ENCODE measurements at regions not wholly inside any gene's neighbourhood (a gene's known extent, or its start where the extent isn't known, plus 50 kb on each side); places are given as distances from the start of the nearest gene placed in this dataset.

- TF ChIP-seq POLR2A (IDR thresholded peaks at IDR 0.05): no peak
- no peak for TF ChIP-seq CTCF (IDR thresholded peaks at IDR 0.05)
- TF ChIP-seq POLR2AphosphoS5 (IDR thresholded peaks at IDR 0.05): no peak
- no peak for TF ChIP-seq EP300 (IDR thresholded peaks at IDR 0.05; ENCODE audit: low read depth)
Observed at GRCh38 chr6:49332781-49333180, 130.3 kb downstream of the MMUT start.
